PC-3 (cell line): ENCODE measurements at regions not wholly inside any gene's neighbourhood (a gene's known extent, or its start where the extent isn't known, plus 50 kb on each side); places are given as distances from the start of the nearest gene placed in this dataset.

ENCODE experiments used
- ATAC-seq: fragments of 200-7000 bp; cut with Tn5 transposase; 2 replicates; pipeline ENCODE4 v1.9.1; 2020; ENCODE audit warnings: mild to moderate bottlenecking, moderate library complexity
- BruUV-seq: library from RNA; stranded (reverse); fragments of 400-500 nt; replicated peaks from 2 replicates; lab custom pipeline; 2021; lab: Mats Ljungman, UMichigan
- CTCF ChIA-PET: fragments of 300-600 bp; sonication (Branson Sonifier 250); formaldehyde crosslinking; loops from one replicate; lab custom pipeline; 2022; ENCODE audit warnings: antibody characterized with exemption; lab: Charles Lee
- POLR2A ChIA-PET: fragments of 300-600 bp; sonication (Branson Sonifier 250); formaldehyde crosslinking; loops from one replicate; lab custom pipeline; 2022; ENCODE audit warnings: antibody characterized with exemption; ENCODE audit not compliant: unreplicated experiment; lab: Charles Lee
- DNase-seq: peaks from one replicate; pipeline ENCODE4 v3.0.0-alpha.2; 2015
- H2AFZ ChIP-seq: fragments of 300-600 bp; sonication (generic); 2 replicates; pipeline ENCODE4 v1.6.0; 2016; ENCODE audit warnings: antibody characterized with exemption, low read length
- H3F3A ChIP-seq: fragments of 300-600 bp; sonication (generic); one replicate; pipeline ENCODE4 v1.6.0; 2017; ENCODE audit warnings: antibody characterized with exemption, low read length, control low read depth, mild to moderate bottlenecking; ENCODE audit not compliant: unreplicated experiment
- H3K27ac ChIP-seq: fragments of 300-600 bp; sonication (generic); 2 replicates; pipeline ENCODE4 v1.5.1; 2016; ENCODE audit warnings: mild to moderate bottlenecking, low read length
- H3K27me3 ChIP-seq: fragments of 300-600 bp; sonication (generic); 2 replicates; pipeline ENCODE4 v1.6.1; 2016; ENCODE audit warnings: low read length, mixed read lengths
- H3K36me3 ChIP-seq: fragments of 300-600 bp; sonication (generic); 2 replicates; pipeline ENCODE4 v1.6.1; 2016; ENCODE audit warnings: low read depth, mixed run types, low read length, mixed read lengths
- H3K4me1 ChIP-seq: fragments of 300-600 bp; sonication (generic); 2 replicates; pipeline ENCODE4 v1.5.1; 2016; ENCODE audit warnings: low read length; ENCODE audit not compliant: insufficient read depth
- H3K4me2 ChIP-seq: fragments of 300-600 bp; sonication (generic); 2 replicates; pipeline ENCODE4 v1.6.0; 2016; ENCODE audit warnings: low read length
- H3K4me3 ChIP-seq: fragments of 300-600 bp; sonication (generic); 2 replicates; pipeline ENCODE4 v1.5.1; 2016; ENCODE audit warnings: mild to moderate bottlenecking, low read length, mixed read lengths
- H3K79me2 ChIP-seq: fragments of 300-600 bp; sonication (generic); 2 replicates; pipeline ENCODE4 v1.6.1; 2017; ENCODE audit warnings: low read length, mixed read lengths
- H3K9ac ChIP-seq: fragments of 300-600 bp; sonication (generic); 2 replicates; pipeline ENCODE4 v1.6.0; 2016; ENCODE audit warnings: mild to moderate bottlenecking, low read length
- H3K9me2 ChIP-seq: fragments of 300-600 bp; sonication (generic); replicated peaks from 2 replicates; pipeline ENCODE4 v1.6.1; 2016; ENCODE audit warnings: mixed run types, low read length, mixed read lengths
- H3K9me3 ChIP-seq: fragments of 300-600 bp; sonication (generic); 2 replicates; pipeline ENCODE4 v1.6.1; 2016; ENCODE audit warnings: low read length, mixed read lengths
- H4K20me1 ChIP-seq: fragments of 300-600 bp; sonication (generic); 2 replicates; pipeline ENCODE4 v1.6.1; 2016; ENCODE audit warnings: low read length, mixed read lengths
- CTCF ChIP-seq: fragments of 300-600 bp; sonication (generic); conservative IDR thresholded peaks from 2 replicates; pipeline ENCODE4 v1.5.1; 2017; ENCODE audit warnings: antibody characterized with exemption, low read depth, mild to moderate bottlenecking, low read length
- EZH2 ChIP-seq: fragments of 300-600 bp; sonication (generic); IDR thresholded peaks from one replicate; pipeline ENCODE4 v1.6.1; 2017; ENCODE audit warnings: antibody characterized with exemption, mild to moderate bottlenecking, low read length; ENCODE audit not compliant: unreplicated experiment
- EZH2phosphoT487 ChIP-seq: fragments of 300-600 bp; sonication (generic); IDR thresholded peaks from 2 replicates; pipeline ENCODE4 v1.6.1; 2018; ENCODE audit warnings: mild to moderate bottlenecking, antibody characterized with exemption, low read length, borderline replicate concordance
- intact Hi-C: fragments of 100-400 bp; cut with micrococcal nuclease; formaldehyde crosslinking; loops from 2 replicates; pipeline ENCODE4 v1.9.0; 2023

GRCh38 chr2:8219096-8219495, 462.8 kb upstream of the ID2 start:
- H3K36me3 ChIP-seq = no peaks in the 10 kb centered on the region
- H3K4me3 ChIP-seq = no peak overlapping the region
- no peaks in the 10 kb centered on the region for H3F3A ChIP-seq
- no peak overlapping the region for H2AFZ ChIP-seq
- H3K9ac ChIP-seq = no peak overlapping the region
- no peaks in the 10 kb centered on the region for H3K9me3 ChIP-seq
- no peak for TF ChIP-seq CTCF
- no peak for TF ChIP-seq EZH2
- TF ChIP-seq EZH2phosphoT487 = no peak
- POLR2A ChIA-PET = no interaction called here
- H3K79me2 ChIP-seq = no peaks in the 10 kb centered on the region
- CTCF ChIA-PET = no interaction called here
- no peak overlapping the region for H3K27ac ChIP-seq
- no peaks in the 10 kb centered on the region for H3K27me3 ChIP-seq
- H4K20me1 ChIP-seq = no peaks in the 10 kb centered on the region
- no peaks in the 10 kb centered on the region for H3K4me1 ChIP-seq
- BruUV-seq = no TSS peak
- ATAC-seq (no peak), DNase-seq (no peak)
- no peaks in the 10 kb centered on the region for H3K9me2 ChIP-seq
- intact Hi-C loops = no loop called here
- H3K4me2 ChIP-seq = no peak overlapping the region

DNA sequence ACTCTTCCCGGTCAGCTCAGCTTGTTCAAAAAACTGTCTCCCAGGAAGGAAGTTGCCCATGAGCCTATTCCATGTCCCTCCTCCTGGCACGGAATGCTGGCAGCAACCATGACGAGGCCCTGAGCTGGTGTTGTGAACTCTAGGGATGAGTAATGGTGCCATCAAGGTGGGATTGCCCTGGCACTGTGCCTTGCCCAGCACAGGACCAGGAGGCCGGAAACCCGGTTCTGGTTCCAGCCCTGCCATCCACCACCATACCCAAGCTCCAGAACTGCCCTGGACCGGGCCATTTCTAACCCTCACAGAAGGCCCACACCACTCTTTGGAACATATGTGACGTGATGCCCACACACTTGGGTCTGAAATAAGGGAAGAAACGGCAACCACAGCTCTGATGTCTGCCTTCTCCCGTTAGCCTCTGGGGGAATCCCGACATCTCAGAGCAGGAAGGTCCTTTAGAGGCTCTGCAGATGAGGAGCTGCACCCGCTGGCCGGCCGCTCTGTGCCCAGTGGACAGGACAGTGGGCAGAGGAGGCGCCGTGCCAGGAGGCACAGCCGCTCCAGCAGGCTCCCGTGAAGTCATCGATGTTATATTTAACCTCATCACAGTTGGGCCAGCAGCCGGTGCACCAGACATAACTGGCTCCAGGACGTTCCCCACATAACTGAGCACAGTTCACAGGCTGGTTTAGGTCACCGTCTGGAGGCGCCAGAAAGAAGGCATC, 462.1 kb upstream of the ID2 start:
- no peak overlapping the region for H3K4me2 ChIP-seq
- no peaks in the 10 kb centered on the region for H4K20me1 ChIP-seq
- H3K36me3 ChIP-seq = no peaks in the 10 kb centered on the region
- ChIA-PET CTCF (no interaction called here), POLR2A (no interaction called here)
- no peak for TF ChIP-seq CTCF
- no peak for TF ChIP-seq EZH2
- TF ChIP-seq EZH2phosphoT487 = no peak
- no peaks in the 10 kb centered on the region for H3K27me3 ChIP-seq
- H3K9me3 ChIP-seq = no peaks in the 10 kb centered on the region
- H3K4me3 ChIP-seq = no peak overlapping the region
- DNase-seq (no peak), ATAC-seq (no peak)
- no peak overlapping the region for H2AFZ ChIP-seq
- H3K4me1 ChIP-seq = no peaks in the 10 kb centered on the region
- H3F3A ChIP-seq = no peaks in the 10 kb centered on the region
- intact Hi-C loops = no loop called here
- BruUV-seq = no TSS peak
- no peaks in the 10 kb centered on the region for H3K79me2 ChIP-seq
- no peaks in the 10 kb centered on the region for H3K9me2 ChIP-seq
- no peak overlapping the region for H3K9ac ChIP-seq
- H3K27ac ChIP-seq = no peak overlapping the region

DNA sequence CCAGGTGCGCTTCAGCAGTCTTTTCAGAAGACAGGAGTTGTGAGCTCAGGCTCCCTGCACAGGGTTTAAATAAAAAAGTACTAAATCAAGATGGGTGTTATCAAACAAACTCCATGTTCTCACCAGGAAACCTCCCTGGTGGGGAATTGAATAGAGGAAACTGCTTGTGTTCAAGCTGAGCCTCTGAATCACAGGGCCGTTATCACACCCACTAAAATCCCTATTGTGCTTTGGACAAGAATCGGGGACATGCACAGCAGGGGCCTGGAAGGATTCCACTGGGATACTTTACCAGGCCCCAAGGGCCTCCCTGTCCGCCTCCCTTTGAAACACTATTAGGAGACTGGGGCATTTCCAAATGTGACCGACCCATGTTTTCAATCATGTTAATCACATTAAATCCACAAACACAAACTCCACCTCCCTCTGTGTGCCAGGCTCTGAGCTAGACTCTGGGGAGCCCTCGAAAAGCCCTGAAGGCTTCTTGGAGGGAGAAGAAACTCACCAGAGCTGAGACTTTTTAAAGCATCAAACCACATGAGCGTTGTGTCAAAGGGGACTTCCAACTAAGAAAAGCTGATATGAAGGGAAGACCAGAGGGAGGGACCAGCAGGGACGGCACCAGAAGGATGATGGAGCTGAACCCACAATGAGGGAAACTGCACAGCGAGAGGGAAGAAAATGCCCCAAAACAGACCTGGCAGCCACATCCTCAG, 458.7 kb upstream of the ID2 start:
- ChIA-PET CTCF (no interaction called here), POLR2A (no interaction called here)
- ATAC-seq (no peak), DNase-seq (no peak)
- TF ChIP-seq EZH2phosphoT487 (no peak), EZH2 (no peak), CTCF (no peak)
- H3K9ac ChIP-seq = no peak overlapping the region
- H3K27ac ChIP-seq = no peak overlapping the region
- H3K9me2 ChIP-seq = no peaks in the 10 kb centered on the region
- H3K79me2 ChIP-seq = no peaks in the 10 kb centered on the region
- no peaks in the 10 kb centered on the region for H3K4me1 ChIP-seq
- no peaks in the 10 kb centered on the region for H3F3A ChIP-seq
- no peak overlapping the region for H3K4me3 ChIP-seq
- H2AFZ ChIP-seq = no peak overlapping the region
- no peaks in the 10 kb centered on the region for H3K27me3 ChIP-seq
- no peaks in the 10 kb centered on the region for H3K36me3 ChIP-seq
- no peaks in the 10 kb centered on the region for H3K9me3 ChIP-seq
- no TSS peak for BruUV-seq
- intact Hi-C loops = no loop called here
- no peaks in the 10 kb centered on the region for H4K20me1 ChIP-seq
- H3K4me2 ChIP-seq = no peak overlapping the region
